ENCODE measurements at regions not wholly inside any gene's neighbourhood (a gene's known extent, or its start where the extent isn't known, plus 50 kb on each side); places are given as distances from the start of the nearest gene placed in this dataset.

DNA sequence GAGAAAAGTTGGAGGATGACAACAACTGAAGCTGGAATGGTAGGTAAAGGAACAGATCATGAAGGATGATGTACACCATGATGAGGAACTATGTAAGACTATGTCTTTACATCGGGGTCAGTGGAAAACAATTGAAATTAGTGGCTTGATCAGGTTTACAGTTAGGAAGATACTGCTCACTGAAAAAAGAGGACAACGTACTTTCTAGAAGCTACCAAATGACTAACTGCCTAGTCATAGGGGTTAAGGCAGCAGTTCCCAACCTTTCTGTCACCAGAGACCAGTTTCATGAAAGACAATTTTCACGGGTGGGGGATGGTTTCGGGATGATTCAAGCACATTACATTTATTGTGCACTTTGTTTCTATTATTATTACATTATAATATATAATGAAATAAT, 91.6 kb upstream of the ANKRD1 start:
- Mint-ChIP-seq H3K4me3 (no peak overlapping the region), H3K27me3 (peaks cover 4% of the 10 kb centered on the region), H3K4me1 (ENCODE audit: low read depth) (peaks cover 6% of the 10 kb centered on the region), H3K36me3 (ENCODE audit: low read depth) (no peaks in the 10 kb centered on the region), H3K27ac (no peak overlapping the region), H3K9me3 (no peaks in the 10 kb centered on the region)
- intact Hi-C loops (cut with micrococcal nuclease): no loop called here

DNA sequence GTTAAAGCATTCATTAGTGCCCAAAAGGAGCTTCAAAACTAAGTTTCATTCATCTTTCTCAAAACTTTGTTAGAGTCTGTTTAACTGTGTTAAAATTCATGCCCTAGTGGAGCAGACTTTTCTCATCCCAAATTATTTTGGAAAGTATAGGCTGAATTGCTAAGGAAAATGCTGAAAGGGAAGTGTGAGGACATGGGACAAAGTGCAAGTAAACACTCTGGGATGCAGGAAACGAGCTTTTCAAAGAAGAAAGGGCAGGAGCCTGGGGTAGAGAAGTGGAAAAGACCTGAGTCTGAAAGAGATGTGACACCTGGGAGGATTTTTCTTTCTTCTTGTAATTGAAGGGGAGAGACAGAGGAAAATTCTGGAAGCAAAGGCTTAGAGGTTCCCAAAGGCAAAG, 93.1 kb upstream of the ANKRD1 start:
- Mint-ChIP-seq H3K27ac (no peak overlapping the region), H3K4me1 (ENCODE audit: low read depth) (peaks cover 6% of the 10 kb centered on the region), H3K27me3 (peaks cover 4% of the 10 kb centered on the region), H3K36me3 (ENCODE audit: low read depth) (no peaks in the 10 kb centered on the region), H3K9me3 (no peaks in the 10 kb centered on the region), H3K4me3 (no peak overlapping the region)
- intact Hi-C loops (cut with micrococcal nuclease): no loop called here

GRCh38 chr10:91017198-91017597, 96.3 kb upstream of the ANKRD1 start:
- Mint-ChIP-seq H3K36me3 (ENCODE audit: low read depth) (no peaks in the 10 kb centered on the region), H3K4me1 (ENCODE audit: low read depth) (no peaks in the 10 kb centered on the region), H3K27me3 (peaks cover 4% of the 10 kb centered on the region), H3K9me3 (no peaks in the 10 kb centered on the region), H3K27ac (no peak overlapping the region), H3K4me3 (no peak overlapping the region)
- intact Hi-C loops (cut with micrococcal nuclease): no loop called here

GRCh38 chr10:91021901-91022300, 101.0 kb upstream of the ANKRD1 start:
- H3K4me3 Mint-ChIP-seq: no peak overlapping the region
- H3K27me3 Mint-ChIP-seq: peaks cover 16% of the 10 kb centered on the region
- no peaks in the 10 kb centered on the region for H3K9me3 Mint-ChIP-seq
- intact Hi-C loops (cut with micrococcal nuclease): no loop called here
- no peaks in the 10 kb centered on the region for H3K36me3 Mint-ChIP-seq (ENCODE audit: low read depth)
- no peaks in the 10 kb centered on the region for H3K4me1 Mint-ChIP-seq (ENCODE audit: low read depth)
- no peak overlapping the region for H3K27ac Mint-ChIP-seq

- peaks cover 18% of the 10 kb centered on the region for H3K27me3 Mint-ChIP-seq
- no peak overlapping the region for H3K4me3 Mint-ChIP-seq
- H3K4me1 Mint-ChIP-seq (ENCODE audit: low read depth): no peaks in the 10 kb centered on the region
- no peak overlapping the region for H3K27ac Mint-ChIP-seq
- no peaks in the 10 kb centered on the region for H3K9me3 Mint-ChIP-seq
- no peaks in the 10 kb centered on the region for H3K36me3 Mint-ChIP-seq (ENCODE audit: low read depth)
- intact Hi-C loops (cut with micrococcal nuclease): no loop called here
Measured at GRCh38 chr10:91022390-91022789, 101.5 kb upstream of the ANKRD1 start.

DNA sequence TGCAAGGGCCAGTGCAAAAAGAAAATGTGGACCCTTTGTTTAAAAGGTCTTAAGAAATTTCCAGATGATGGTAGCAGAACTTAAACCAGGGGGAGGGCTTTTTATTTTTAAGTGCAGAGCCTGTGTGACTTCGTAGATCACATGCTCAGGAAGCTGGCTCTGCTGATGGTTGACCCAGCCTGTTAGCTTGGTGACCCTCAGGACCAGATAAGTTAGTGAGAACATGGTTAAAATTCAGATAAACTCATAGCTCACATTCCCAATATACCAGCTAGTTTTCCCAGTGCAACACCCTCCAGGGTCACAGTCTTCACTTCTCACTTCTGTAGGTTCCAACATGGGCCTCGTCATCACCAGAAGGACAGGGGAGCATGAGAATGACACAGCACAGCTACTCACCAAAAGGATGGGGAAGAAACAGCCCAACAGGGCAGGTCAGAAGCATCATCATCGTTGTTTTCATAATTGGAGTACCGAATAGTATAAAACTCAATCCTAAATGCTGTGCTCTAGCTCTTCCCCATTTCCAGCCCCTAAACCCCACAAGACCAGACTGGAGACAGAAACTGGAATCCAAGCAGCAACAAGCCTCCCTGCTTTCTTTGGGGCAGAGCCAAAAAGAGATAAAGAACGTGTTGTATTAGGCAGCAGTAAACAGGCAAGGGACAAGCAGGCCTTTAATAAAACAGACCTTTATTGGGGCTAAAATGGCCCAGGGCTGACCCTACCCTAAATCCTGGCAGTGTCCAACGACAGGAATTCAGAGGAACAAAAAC, 102.2 kb upstream of the ANKRD1 start:
- Mint-ChIP-seq H3K27me3 (peaks cover 18% of the 10 kb centered on the region), H3K4me3 (no peak overlapping the region), H3K27ac (no peak overlapping the region), H3K36me3 (ENCODE audit: low read depth) (no peaks in the 10 kb centered on the region), H3K4me1 (ENCODE audit: low read depth) (no peaks in the 10 kb centered on the region), H3K9me3 (no peaks in the 10 kb centered on the region)
- intact Hi-C loops (cut with micrococcal nuclease): no loop called here

DNA sequence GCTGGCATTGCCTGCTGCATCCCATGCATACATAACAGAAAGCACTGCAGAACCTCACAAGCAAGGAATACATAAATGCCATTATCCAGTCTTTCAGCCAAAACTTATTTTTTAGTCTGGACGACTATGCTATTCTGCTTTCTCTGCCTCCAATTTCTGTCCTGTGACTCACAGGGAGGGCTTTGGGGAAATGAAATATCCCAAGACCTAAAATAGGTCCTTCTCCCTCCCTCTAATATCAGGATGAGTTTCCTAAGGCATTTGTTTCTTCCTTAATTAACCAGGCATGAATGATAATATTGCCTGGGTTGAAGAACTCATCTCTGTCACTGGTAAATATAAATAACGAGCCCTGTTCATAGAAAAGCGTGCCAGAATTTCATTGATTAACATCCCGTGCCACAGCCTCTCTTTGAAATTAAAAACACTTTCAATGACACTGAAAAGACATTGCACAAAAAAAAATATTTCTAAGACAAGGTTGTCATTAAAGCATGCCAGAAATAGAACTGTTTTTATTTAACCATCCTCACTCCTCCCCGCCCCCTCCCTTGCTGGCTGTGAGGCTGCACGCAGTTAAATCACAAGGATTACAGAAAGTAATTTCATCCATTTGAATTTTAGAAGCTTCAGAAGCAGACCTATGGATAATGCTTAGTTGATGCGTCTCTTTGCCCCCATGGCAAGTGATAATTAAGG, 103.0 kb upstream of the ANKRD1 start:
- intact Hi-C loops (cut with micrococcal nuclease): no loop called here
- no peak overlapping the region for H3K27ac Mint-ChIP-seq
- H3K9me3 Mint-ChIP-seq: no peaks in the 10 kb centered on the region
- H3K4me1 Mint-ChIP-seq (ENCODE audit: low read depth): no peaks in the 10 kb centered on the region
- H3K4me3 Mint-ChIP-seq: no peak overlapping the region
- no peaks in the 10 kb centered on the region for H3K36me3 Mint-ChIP-seq (ENCODE audit: low read depth)
- peaks cover 18% of the 10 kb centered on the region for H3K27me3 Mint-ChIP-seq

- intact Hi-C loops (cut with micrococcal nuclease): no loop called here
- Mint-ChIP-seq H3K9me3 (no peaks in the 10 kb centered on the region), H3K27me3 (peaks cover 18% of the 10 kb centered on the region), H3K27ac (no peak overlapping the region), H3K4me3 (no peak overlapping the region), H3K36me3 (ENCODE audit: low read depth) (no peaks in the 10 kb centered on the region), H3K4me1 (ENCODE audit: low read depth) (no peaks in the 10 kb centered on the region)
Measured at GRCh38 chr10:91024541-91024940, 103.7 kb upstream of the ANKRD1 start.

DNA sequence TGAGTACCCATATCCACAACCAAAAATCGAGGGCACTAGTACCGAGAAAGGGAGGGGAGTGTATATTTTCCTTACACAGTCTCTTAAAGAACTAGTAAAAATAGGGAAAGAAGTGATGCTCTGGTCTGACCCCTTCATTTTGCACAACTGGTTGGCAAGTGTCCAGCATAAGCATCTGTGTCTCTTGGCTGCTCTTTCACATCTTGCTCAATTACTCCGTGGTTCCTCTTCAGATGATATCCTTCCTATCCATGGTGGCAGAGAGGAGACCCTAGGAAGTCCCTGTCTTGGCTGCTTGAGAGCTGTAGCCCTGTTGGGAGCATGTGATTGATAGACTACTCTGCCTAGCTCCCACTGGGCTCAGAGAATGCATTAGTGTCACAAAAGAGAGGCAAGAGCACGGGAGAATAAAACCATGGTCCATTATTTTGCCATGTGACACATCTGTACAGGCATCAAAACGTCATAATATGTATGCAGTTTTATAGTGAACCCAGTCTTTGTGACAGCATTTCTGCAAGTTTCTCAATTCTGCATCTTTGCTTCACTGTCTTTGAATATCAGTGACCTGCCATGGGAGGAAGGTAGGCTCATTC, 111.8 kb upstream of the ANKRD1 start:
- H3K36me3 Mint-ChIP-seq (ENCODE audit: low read depth): no peaks in the 10 kb centered on the region
- peaks cover 5% of the 10 kb centered on the region for H3K27me3 Mint-ChIP-seq
- intact Hi-C loops (cut with micrococcal nuclease): no loop called here
- no peak overlapping the region for H3K4me3 Mint-ChIP-seq
- H3K27ac Mint-ChIP-seq: no peak overlapping the region
- peaks cover 8% of the 10 kb centered on the region for H3K9me3 Mint-ChIP-seq
- peaks cover 26% of the 10 kb centered on the region for H3K4me1 Mint-ChIP-seq (ENCODE audit: low read depth)

DNA sequence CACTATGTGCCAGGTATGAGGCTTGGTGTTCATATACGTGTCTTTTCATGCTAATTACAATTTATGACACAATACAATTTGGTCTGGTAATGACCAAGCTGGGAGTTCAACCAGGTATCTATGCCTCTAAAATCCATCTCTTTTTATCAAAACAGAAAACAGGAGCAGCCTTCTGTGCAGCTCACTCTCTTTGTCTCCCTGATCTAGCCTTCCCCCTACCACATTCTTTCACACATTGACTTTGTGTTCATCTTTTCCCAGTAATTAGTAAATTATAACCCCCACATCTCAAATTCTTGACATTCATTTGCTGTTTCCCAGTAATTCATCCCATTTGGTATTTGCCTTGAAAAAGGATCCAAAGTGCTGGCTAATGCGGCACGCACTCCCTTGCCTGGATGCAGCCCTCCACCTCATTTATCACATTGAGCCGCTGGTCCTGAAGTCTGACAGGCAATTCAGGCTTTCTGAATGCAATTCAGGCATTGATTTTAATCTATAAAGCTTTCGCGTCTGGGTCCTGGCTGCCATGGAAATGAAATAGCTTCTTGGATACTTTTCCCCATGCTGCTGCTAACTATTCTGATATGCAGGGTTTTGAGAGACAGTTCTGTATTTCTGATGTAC, 112.5 kb upstream of the ANKRD1 start:
- no peak overlapping the region for H3K4me3 Mint-ChIP-seq
- peaks cover 5% of the 10 kb centered on the region for H3K27me3 Mint-ChIP-seq
- intact Hi-C loops (cut with micrococcal nuclease): no loop called here
- H3K4me1 Mint-ChIP-seq (ENCODE audit: low read depth): peaks cover 26% of the 10 kb centered on the region
- H3K9me3 Mint-ChIP-seq: peaks cover 8% of the 10 kb centered on the region
- H3K27ac Mint-ChIP-seq: no peak overlapping the region
- no peaks in the 10 kb centered on the region for H3K36me3 Mint-ChIP-seq (ENCODE audit: low read depth)

DNA sequence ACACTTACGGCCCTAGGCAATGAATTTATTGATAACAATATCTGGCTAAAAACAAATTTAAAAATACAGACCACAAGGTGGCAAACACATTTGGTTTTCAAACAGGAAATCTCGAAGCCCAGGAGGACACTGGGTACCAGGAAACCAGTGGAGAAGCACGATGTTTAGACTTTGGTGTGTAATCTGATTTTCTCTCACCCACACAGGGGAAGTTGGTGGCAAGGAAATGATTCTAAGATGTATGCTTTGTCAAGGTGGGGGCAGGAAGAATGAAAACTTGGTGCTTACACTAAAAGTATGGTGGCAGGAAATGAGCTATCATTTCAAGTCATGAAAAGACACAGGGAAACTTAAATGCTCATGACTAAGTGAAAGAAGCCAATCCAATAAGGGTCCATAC, 113.2 kb upstream of the ANKRD1 start:
- intact Hi-C loops (cut with micrococcal nuclease): no loop called here
- H3K27me3 Mint-ChIP-seq: peaks cover 5% of the 10 kb centered on the region
- H3K4me3 Mint-ChIP-seq: no peak overlapping the region
- H3K4me1 Mint-ChIP-seq (ENCODE audit: low read depth): peaks cover 26% of the 10 kb centered on the region
- no peaks in the 10 kb centered on the region for H3K36me3 Mint-ChIP-seq (ENCODE audit: low read depth)
- H3K9me3 Mint-ChIP-seq: peaks cover 8% of the 10 kb centered on the region
- peak overlapping the region; percentile 54 for H3K27ac Mint-ChIP-seq

DNA sequence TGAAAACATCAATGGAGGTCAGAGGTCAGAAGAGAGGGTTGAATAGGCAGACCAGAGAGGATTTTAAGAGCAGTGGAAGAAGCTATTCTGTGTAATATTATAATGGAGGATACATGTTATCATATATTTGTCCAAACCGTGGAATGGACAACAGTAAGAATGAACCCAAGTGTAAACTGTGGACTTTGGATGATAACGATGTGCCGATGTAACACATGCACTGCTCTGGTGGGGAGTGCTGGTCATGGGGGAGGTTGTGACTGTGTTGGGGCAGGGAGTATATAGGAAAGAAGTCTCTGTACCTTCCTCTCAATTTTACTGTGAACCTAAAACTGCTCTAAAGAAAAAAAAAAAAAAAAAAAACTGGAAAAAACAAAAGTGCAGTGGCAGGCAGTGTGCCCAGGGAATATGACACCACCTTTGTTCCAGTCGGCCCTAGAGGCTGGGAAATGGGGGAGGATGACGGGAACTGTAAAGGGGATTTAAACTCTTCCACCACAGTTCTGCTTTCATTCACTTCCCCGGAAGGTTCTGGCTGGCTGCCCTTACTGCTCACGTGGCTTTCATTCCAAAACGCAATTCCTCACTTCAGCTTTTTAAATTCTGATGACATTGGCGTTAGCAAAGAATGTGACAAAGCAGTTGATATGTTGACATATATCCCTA, 113.7 kb upstream of the ANKRD1 start:
- Mint-ChIP-seq H3K9me3 (peaks cover 8% of the 10 kb centered on the region), H3K4me1 (ENCODE audit: low read depth) (peaks cover 26% of the 10 kb centered on the region), H3K36me3 (ENCODE audit: low read depth) (no peaks in the 10 kb centered on the region), H3K27me3 (peaks cover 5% of the 10 kb centered on the region), H3K27ac (peak overlapping the region; percentile 54), H3K4me3 (no peak overlapping the region)
- intact Hi-C loops (cut with micrococcal nuclease): no loop called here

DNA sequence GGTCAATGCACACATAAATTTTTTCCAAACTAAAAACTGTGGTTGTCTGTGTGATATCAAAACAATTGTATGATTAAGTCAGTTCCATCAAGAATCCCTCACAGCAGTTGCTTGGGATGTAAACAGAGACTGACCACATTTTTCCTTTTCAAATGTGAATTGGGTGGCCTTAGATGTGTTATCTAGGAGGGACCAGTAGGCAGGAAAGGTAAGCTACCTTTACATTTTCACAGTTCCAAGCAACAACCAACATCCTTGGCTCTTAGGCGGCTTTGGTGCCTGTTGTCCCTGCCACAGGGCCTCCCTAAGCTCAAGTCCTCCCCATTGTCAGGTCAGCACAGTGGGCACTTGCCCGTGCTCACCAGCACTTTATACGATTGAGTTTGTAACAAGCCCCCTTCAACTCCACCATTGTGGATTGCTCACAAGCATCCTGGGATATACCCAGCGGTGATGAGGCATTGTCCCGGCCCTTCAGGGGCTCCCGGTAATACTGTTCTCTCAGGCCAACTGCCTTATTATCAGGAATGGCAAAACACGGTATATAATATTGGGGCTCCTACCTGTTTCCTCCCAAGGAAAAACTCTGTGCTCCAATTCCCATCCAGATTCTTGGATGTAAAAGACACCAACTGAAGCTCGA, 114.9 kb upstream of the ANKRD1 start:
- Mint-ChIP-seq H3K9me3 (peaks cover 8% of the 10 kb centered on the region), H3K4me1 (ENCODE audit: low read depth) (peaks cover 26% of the 10 kb centered on the region)
- intact Hi-C loops (cut with micrococcal nuclease): no loop called here

More for the DNA sequence above, 114.9 kb upstream of the ANKRD1 start:
- Mint-ChIP-seq H3K27ac (no peak overlapping the region), H3K27me3 (peaks cover 7% of the 10 kb centered on the region), H3K36me3 (ENCODE audit: low read depth) (no peaks in the 10 kb centered on the region), H3K4me3 (no peak overlapping the region)

Measured in dendritic cell treated with granulocyte-macrophage colony-stimulating factor and Interleukin-4, amounts not matched to agents 40 ng/mL and 50 ng/mL, for 4 days (primary cell).